Neuronal stem cell (in vitro differentiated cells): ENCODE measurements at regions not wholly inside any gene's neighbourhood (a gene's known extent, or its start where the extent isn't known, plus 50 kb on each side); places are given as distances from the start of the nearest gene placed in this dataset.

Experiments
- DNase-seq: peaks from one replicate; pipeline ENCODE4 v3.0.0-alpha.2; 2013; ENCODE audit warnings: low spot score
- H2AFZ ChIP-seq: one replicate; pipeline ENCODE4 v1.6.1; 2013; ENCODE audit warnings: mild to moderate bottlenecking, low read length, inconsistent platforms
- H2AK5ac ChIP-seq: 2 replicates; pipeline ENCODE4 v1.6.1; 2013; ENCODE audit warnings: low read depth, mild to moderate bottlenecking, inconsistent platforms, low read length, moderate library complexity, mixed read lengths
- H2BK120ac ChIP-seq: 2 replicates; pipeline ENCODE4 v1.6.1; 2013; ENCODE audit warnings: low read depth, mild to moderate bottlenecking, inconsistent platforms, low read length, moderate library complexity, mixed read lengths
- H2BK12ac ChIP-seq: one replicate; pipeline ENCODE4 v1.6.1; 2013; ENCODE audit warnings: low read length, inconsistent platforms
- H2BK15ac ChIP-seq: 2 replicates; pipeline ENCODE4 v1.6.1; 2013; ENCODE audit warnings: mild to moderate bottlenecking, low read length, inconsistent platforms, mixed read lengths
- H2BK5ac ChIP-seq: one replicate; pipeline ENCODE4 v1.6.1; 2013; ENCODE audit warnings: inconsistent platforms, mild to moderate bottlenecking, low read length, moderate library complexity
- H3K14ac ChIP-seq: one replicate; pipeline ENCODE4 v1.6.1; 2013; ENCODE audit warnings: low read length, inconsistent platforms
- H3K18ac ChIP-seq: 2 replicates; pipeline ENCODE4 v1.6.1; 2013; ENCODE audit warnings: low read length, inconsistent platforms
- H3K23ac ChIP-seq: 2 replicates; pipeline ENCODE4 v1.6.1; 2013; ENCODE audit warnings: low read depth, mild to moderate bottlenecking, mixed read lengths, low read length, inconsistent platforms; ENCODE audit not compliant: poor library complexity
- H3K27ac ChIP-seq: replicated peaks from 3 replicates; pipeline ENCODE4 v1.5.1; 2013; ENCODE audit warnings: low read length, inconsistent platforms
- H3K27me3 ChIP-seq, 3 experiments: 2 replicates each; pipeline ENCODE4 v1.6.1; 2013; ENCODE audit warnings: low read length in 3 of 3, mild to moderate bottlenecking in 2 of 3, inconsistent platforms in 1 of 3, low read depth in 1 of 3, mixed read lengths in 1 of 3, moderate library complexity in 1 of 3; ENCODE audit not compliant: control insufficient read depth in 3 of 3, insufficient read depth in 3 of 3
- H3K36me3 ChIP-seq, 2 donors: replicated peaks in 1 of 2; 2 replicates each; pipeline ENCODE4 v1.6.1; 2013; ENCODE audit warnings: low read length in 2 of 2; ENCODE audit not compliant: control insufficient read depth in 2 of 2, insufficient read depth in 2 of 2
- H3K4ac ChIP-seq: 2 replicates; pipeline ENCODE4 v1.6.1; 2013; ENCODE audit warnings: inconsistent platforms, mild to moderate bottlenecking, low read length, moderate library complexity
- H3K4me1 ChIP-seq, 2 donors: 1 replicate in 1 of 2; 2 replicates in 1 of 2; pipeline ENCODE4 v1.6.1; 2013; ENCODE audit warnings: low read length in 2 of 2, low read depth in 1 of 2; ENCODE audit not compliant: control insufficient read depth in 2 of 2, insufficient read depth in 1 of 2
- H3K4me2 ChIP-seq: one replicate; pipeline ENCODE4 v1.6.1; 2013; ENCODE audit warnings: mild to moderate bottlenecking, low read length, inconsistent platforms; ENCODE audit not compliant: insufficient read depth, poor library complexity, severe bottlenecking
- H3K4me3 ChIP-seq, 2 donors: 2 replicates each; pipeline ENCODE4 v1.5.1; 2013; ENCODE audit warnings: low read length in 2 of 2, mild to moderate bottlenecking in 2 of 2, inconsistent platforms in 1 of 2, moderate library complexity in 1 of 2
- H3K79me1 ChIP-seq: one replicate; pipeline ENCODE4 v1.6.1; 2013; ENCODE audit warnings: low read depth, mild to moderate bottlenecking, inconsistent platforms, low read length, moderate library complexity
- H3K9ac ChIP-seq: one replicate; pipeline ENCODE4 v1.6.1; 2013; ENCODE audit warnings: mild to moderate bottlenecking, low read depth, low read length, inconsistent platforms; ENCODE audit not compliant: poor library complexity
- H3K9me3 ChIP-seq, 2 donors: replicated peaks in 1 of 2; 2 replicates each; pipeline versions ENCODE3 to v1.6.1; 2013; ENCODE audit warnings: low read length in 2 of 2, mild to moderate bottlenecking in 2 of 2, inconsistent platforms in 1 of 2, low read depth in 1 of 2, mixed read lengths in 1 of 2, moderate library complexity in 1 of 2; ENCODE audit not compliant: control insufficient read depth in 2 of 2, insufficient read depth in 1 of 2
- H4K8ac ChIP-seq: one replicate; pipeline ENCODE4 v1.6.1; 2013; ENCODE audit warnings: low read depth, mild to moderate bottlenecking, inconsistent platforms, low read length, moderate library complexity
- H4K91ac ChIP-seq: one replicate; pipeline ENCODE4 v1.6.1; 2013; ENCODE audit warnings: low read length, low read depth, mild to moderate bottlenecking, inconsistent platforms; ENCODE audit not compliant: poor library complexity
- WGBS, 2 donors: extraction: QIAGEN DNeasy Blood & Tissue Kit; methylation state at CpG; one replicate each; pipeline ENCODE4 v1.1.7; 2013; ENCODE audit warnings: missing lambda C conversion rate in 2 of 2, mixed read lengths in 1 of 2; ENCODE audit not compliant: insufficient read length in 2 of 2, insufficient replicate concordance in 1 of 2; ENCODE audit errors: extremely low coverage in 2 of 2; 5-methylcytosine and 5-hydroxymethylcytosine counted together

- H3K18ac ChIP-seq: no peak overlapping the region
- no peak overlapping the region for H2BK15ac ChIP-seq
- no peaks in the 10 kb centered on the region for H3K36me3 ChIP-seq
- H2BK120ac ChIP-seq: no peak overlapping the region
- DNase-seq: no peak
- no peak overlapping the region for H4K91ac ChIP-seq
- no peak overlapping the region for H2AFZ ChIP-seq
- no peak overlapping the region for H3K14ac ChIP-seq
- no peak overlapping the region for H3K4ac ChIP-seq
- no peak overlapping the region for H3K9ac ChIP-seq
- H4K8ac ChIP-seq: no peak overlapping the region
- no peak overlapping the region for H3K4me2 ChIP-seq
- no peaks in the 10 kb centered on the region for H3K27me3 ChIP-seq
- H3K79me1 ChIP-seq: no peaks in the 10 kb centered on the region
- no peak overlapping the region for H3K4me3 ChIP-seq
- no CpG with 5 or more reads among the region's 10 CpGs for WGBS, 2 donors
- H2AK5ac ChIP-seq: no peak overlapping the region
- H2BK12ac ChIP-seq: no peak overlapping the region
- no peak overlapping the region for H3K23ac ChIP-seq
- H3K27ac ChIP-seq: no peak overlapping the region
- H3K4me1 ChIP-seq: no peaks in the 10 kb centered on the region
- no peak overlapping the region for H2BK5ac ChIP-seq
- H3K9me3 ChIP-seq: no peaks in the 10 kb centered on the region
Measured at GRCh38 chr5:128762661-128763306, 202.5 kb upstream of the SLC27A6 start.

GRCh38 chr5:128763321-128763720, 202.0 kb upstream of the SLC27A6 start:
- Histone ChIP-seq H3K4me2 (no peak overlapping the region), H2AK5ac (no peak overlapping the region), H3K27ac (no peak overlapping the region), H3K4me1 (no peaks in the 10 kb centered on the region), H3K36me3 (no peaks in the 10 kb centered on the region), H2AFZ (no peak overlapping the region), H3K9ac (no peak overlapping the region), H3K79me1 (no peaks in the 10 kb centered on the region), H3K4ac (no peak overlapping the region), H3K4me3 (no peak overlapping the region), H2BK12ac (no peak overlapping the region), H3K23ac (no peak overlapping the region), H3K18ac (no peak overlapping the region), H2BK15ac (no peak overlapping the region), H2BK5ac (no peak overlapping the region), H3K27me3 (no peaks in the 10 kb centered on the region), H4K91ac (no peak overlapping the region), H3K14ac (no peak overlapping the region), H2BK120ac (no peak overlapping the region), H3K9me3 (no peaks in the 10 kb centered on the region), H4K8ac (no peak overlapping the region)
- no CpG with 5 or more reads among the region's 2 CpGs for WGBS, 2 donors
- DNase-seq: no peak

GRCh38 chr5:128764601-128765310, 200.5 kb upstream of the SLC27A6 start:
- Histone ChIP-seq H3K79me1 (no peaks in the 10 kb centered on the region), H3K27ac (no peak overlapping the region), H3K4ac (no peak overlapping the region), H2BK12ac (no peak overlapping the region), H3K4me3 (no peak overlapping the region), H3K36me3 (no peaks in the 10 kb centered on the region), H2AK5ac (no peak overlapping the region), H2BK15ac (no peak overlapping the region), H3K18ac (no peak overlapping the region), H2BK5ac (no peak overlapping the region), H2BK120ac (no peak overlapping the region), H3K23ac (no peak overlapping the region), H3K27me3 (no peaks in the 10 kb centered on the region), H3K9me3 (no peaks in the 10 kb centered on the region), H4K91ac (no peak overlapping the region), H4K8ac (no peak overlapping the region), H2AFZ (no peak overlapping the region), H3K4me2 (no peak overlapping the region), H3K4me1 (no peaks in the 10 kb centered on the region), H3K9ac (no peak overlapping the region), H3K14ac (no peak overlapping the region)
- no peak for DNase-seq
- WGBS, 2 donors: no CpG with 5 or more reads among the region's 4 CpGs

- no peaks in the 10 kb centered on the region for H3K36me3 ChIP-seq
- no CpG with 5 or more reads among the region's 3 CpGs for WGBS, 2 donors
- H3K23ac ChIP-seq: no peak overlapping the region
- H2AFZ ChIP-seq: no peak overlapping the region
- no peaks in the 10 kb centered on the region for H3K79me1 ChIP-seq
- no peak overlapping the region for H3K4ac ChIP-seq
- H3K9ac ChIP-seq: no peak overlapping the region
- H4K8ac ChIP-seq: no peak overlapping the region
- DNase-seq: no peak
- H3K4me1 ChIP-seq: no peaks in the 10 kb centered on the region
- H3K27ac ChIP-seq: no peak overlapping the region
- no peak overlapping the region for H2AK5ac ChIP-seq
- no peak overlapping the region for H2BK5ac ChIP-seq
- no peak overlapping the region for H4K91ac ChIP-seq
- no peak overlapping the region for H3K14ac ChIP-seq
- no peak overlapping the region for H2BK15ac ChIP-seq
- no peak overlapping the region for H3K18ac ChIP-seq
- no peak overlapping the region for H2BK12ac ChIP-seq
- no peaks in the 10 kb centered on the region for H3K27me3 ChIP-seq
- no peak overlapping the region for H3K4me3 ChIP-seq
- H2BK120ac ChIP-seq: no peak overlapping the region
- no peaks in the 10 kb centered on the region for H3K9me3 ChIP-seq
- H3K4me2 ChIP-seq: no peak overlapping the region
Measured at GRCh38 chr5:128765448-128766061, 199.7 kb upstream of the SLC27A6 start.
